Heart left ventricle (tissue), 16 donors: ENCODE measurements at regions not wholly inside any gene's neighbourhood (a gene's known extent, or its start where the extent isn't known, plus 50 kb on each side); places are given as distances from the start of the nearest gene placed in this dataset.

Experiments
- ATAC-seq, 4 donors: fragments of 200-7000 bp; cut with Tn5 transposase; one replicate each; pipeline ENCODE4 v1.9.1; 2020 to 2022; ENCODE audit warnings: moderate library complexity in 4 of 4, mild to moderate bottlenecking in 3 of 4, moderate number of reproducible peaks in 1 of 4
- DNase-seq, 5 donors: peaks; one replicate each; pipeline ENCODE4 v3.0.0-alpha.2; 2020
- H3K27ac ChIP-seq, 12 donors: fragments of 200-600 bp; sonication (generic) in 4 of 12; one replicate each; pipeline versions ENCODE4 v1.5.0 to v1.8.0; 2016 to 2022; ENCODE audit warnings: mild to moderate bottlenecking in 2 of 12
- H3K27me3 ChIP-seq, 9 donors: fragments of 200-600 bp; sonication (generic) in 2 of 9; one replicate each; pipeline versions ENCODE4 v1.5.1 to v1.8.0; 2016 to 2022; ENCODE audit warnings: mild to moderate bottlenecking in 3 of 9
- H3K36me3 ChIP-seq, 9 donors: fragments of 200-600 bp; sonication (generic) in 2 of 9; one replicate each; pipeline versions ENCODE4 v1.5.0 to v1.8.0; 2018 to 2022; ENCODE audit warnings: mild to moderate bottlenecking in 2 of 9
- H3K4me1 ChIP-seq, 12 donors: fragments of 200-600 bp; sonication (generic) in 4 of 12; one replicate each; pipeline versions ENCODE4 v1.5.0 to v1.8.0; 2016 to 2022; ENCODE audit warnings: mild to moderate bottlenecking in 3 of 12
- H3K4me3 ChIP-seq, 12 donors: fragments of 200-600 bp; sonication (generic) in 4 of 12; one replicate each; pipeline versions ENCODE4 v1.5.0 to v1.8.0; 2017 to 2022; ENCODE audit warnings: mild to moderate bottlenecking in 9 of 12, moderate library complexity in 4 of 12
- H3K9me3 ChIP-seq, 12 donors: fragments of 200-600 bp; sonication (generic) in 4 of 12; one replicate each; pipeline versions ENCODE4 v1.5.0 to v1.8.0; 2016 to 2022; ENCODE audit warnings: mild to moderate bottlenecking in 1 of 12
- CTCF ChIP-seq, 12 donors: fragments of 200-600 bp; sonication (generic) in 4 of 12; IDR thresholded peaks; one replicate each; pipeline versions ENCODE4 v1.5.0 to v1.8.0; 2018 to 2022; ENCODE audit warnings: antibody characterized with exemption in 12 of 12, mild to moderate bottlenecking in 5 of 12
- POLR2A ChIP-seq, 2 donors: fragments of 450-650 bp; IDR thresholded peaks; one replicate each; pipeline ENCODE4 v1.6.1; 2017; ENCODE audit warnings: antibody characterized with exemption in 2 of 2, mild to moderate bottlenecking in 2 of 2, moderate library complexity in 2 of 2
- WGBS, 4 donors: extraction: QIAGEN DNeasy Blood & Tissue Kit in 2 of 4; methylation state at CpG; one replicate each; pipeline versions ENCODE4 v1.1.5 to v1.1.7; 2013 to 2018; 5-methylcytosine and 5-hydroxymethylcytosine counted together
- intact Hi-C, 10 donors: fragments of 100-400 bp; cut with DNase I; formaldehyde crosslinking; loops; one replicate each; pipeline versions ENCODE4 v1.11.1 to v1.14.2; 2022
- donor health status: ischemic (EF 13 %, LVEDD 7.1; RV severe dilation, severe dysfunction).
- donor health status: healthy with polysubstance abuse.
- donor health status: DM: no; HTN: yes; CAD: no.
- donor health status: DM: no; HTN: no; CAD: no.
- donor health status: ischemic (EF 25% LVEDD 6.9; RV normal size, moderate dysfunction).
- donor health status: ischemic (EF 25% LVEDD 5.7; RV mildly dilated, moderate dysfunction).
- donor health status: healthy.
- donor health status: DM: yes; HTN: yes; CAD: no.
- donor health status: ischemic (EF 35%, LVEDD 5.7; RV mildly dilated, moderate dysfunction).
- donor health status: nonischemic (EF 11% LVEDD 7.7; RV severe dilation, severe dysfunction).
- donor health status: DM: yes; HTN: yes; CAD: no.
- donor health status: PGD.
- donor health status: ischemic (EF 29% LVEDD 5.4; RV normal size, mild dysfunction).
- donor health status: nonischemic (EF 23%, LVEDD 6.1; RV moderate dilation, normal function).

DNA sequence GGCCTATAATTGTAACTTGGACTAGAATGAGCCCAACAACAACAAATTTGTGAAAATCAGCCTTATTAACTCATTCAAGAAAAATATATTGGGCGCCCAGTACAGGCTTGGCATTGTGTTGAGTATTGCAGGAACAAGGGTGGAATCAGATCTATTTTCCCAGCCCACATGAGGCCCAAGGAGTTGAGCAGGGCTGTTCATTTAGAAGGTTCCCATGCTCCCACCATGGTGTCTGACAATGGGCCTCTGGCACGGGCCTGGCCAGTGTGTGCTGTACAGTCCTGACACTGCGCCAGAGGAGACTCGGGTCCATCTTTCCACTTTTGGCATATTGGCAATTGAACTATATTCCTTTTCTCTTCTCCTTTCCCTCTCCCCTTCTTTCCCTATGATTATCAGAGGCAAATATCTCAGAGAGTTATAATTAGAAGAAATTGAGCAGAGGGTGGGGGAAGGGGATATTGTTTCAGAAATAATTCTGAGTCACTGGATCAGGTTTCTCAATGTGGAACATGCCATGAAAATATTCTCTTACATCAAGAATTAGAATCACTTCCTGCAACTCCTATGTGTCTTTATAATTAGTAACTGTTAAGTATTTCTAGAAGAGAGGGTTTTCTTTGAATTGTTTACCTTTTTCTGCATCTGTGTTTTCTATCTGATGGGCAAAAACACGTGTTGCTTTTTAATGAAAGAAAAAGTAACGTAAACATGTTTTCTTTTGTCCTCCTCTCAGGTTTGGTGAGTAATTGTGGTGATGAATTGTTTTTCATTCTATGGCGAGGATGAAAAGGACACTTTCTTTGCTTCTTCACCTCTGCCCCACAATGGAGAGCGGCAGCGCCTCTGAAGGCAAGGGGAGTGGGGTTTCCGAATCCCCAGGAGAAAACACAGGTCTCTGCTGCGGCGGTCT, 209.4 kb downstream of the FOXA2 start:
- DNase-seq (no peak), ATAC-seq (no peak)
- no peaks in the 10 kb centered on the region for H3K4me1 ChIP-seq
- no peaks in the 10 kb centered on the region for H3K9me3 ChIP-seq
- no peak overlapping the region for H3K4me3 ChIP-seq
- 70 to 77% (median 75%) methylated on average over 12 of the region's 12 CpGs for WGBS, 4 donors
- H3K27me3 ChIP-seq, result peaks cover 0 to 23% (median 0%) of the 10 kb centered on the region in 9 donors
- H3K27ac ChIP-seq, result no peak overlapping the region
- TF ChIP-seq CTCF (IDR thresholded peaks at IDR 0.05) (no peak), POLR2A (IDR thresholded peaks at IDR 0.05) (no peak)
- intact Hi-C loops, result no loop called here
- H3K36me3 ChIP-seq, result no peaks in the 10 kb centered on the region

- no peak overlapping the region for H3K27ac ChIP-seq
- no peaks in the 10 kb centered on the region for H3K4me1 ChIP-seq
- ATAC-seq, result no peak
- no peak for DNase-seq
- intact Hi-C loops, result no loop called here
- H3K4me3 ChIP-seq, result no peak overlapping the region
- WGBS, 4 donors, result 75 to 89% (median 87%) methylated on average over 3 of the region's 3 CpGs
- TF ChIP-seq CTCF (IDR thresholded peaks at IDR 0.05), result no peak
- TF ChIP-seq POLR2A (IDR thresholded peaks at IDR 0.05), result no peak
- H3K36me3 ChIP-seq, result no peaks in the 10 kb centered on the region
- H3K9me3 ChIP-seq, result no peaks in the 10 kb centered on the region
- peaks cover 0 to 23% (median 0%) of the 10 kb centered on the region in 9 donors for H3K27me3 ChIP-seq
These were observed 210.3 kb downstream of the FOXA2 start for GRCh38 chr20:22374066-22374465.

DNA sequence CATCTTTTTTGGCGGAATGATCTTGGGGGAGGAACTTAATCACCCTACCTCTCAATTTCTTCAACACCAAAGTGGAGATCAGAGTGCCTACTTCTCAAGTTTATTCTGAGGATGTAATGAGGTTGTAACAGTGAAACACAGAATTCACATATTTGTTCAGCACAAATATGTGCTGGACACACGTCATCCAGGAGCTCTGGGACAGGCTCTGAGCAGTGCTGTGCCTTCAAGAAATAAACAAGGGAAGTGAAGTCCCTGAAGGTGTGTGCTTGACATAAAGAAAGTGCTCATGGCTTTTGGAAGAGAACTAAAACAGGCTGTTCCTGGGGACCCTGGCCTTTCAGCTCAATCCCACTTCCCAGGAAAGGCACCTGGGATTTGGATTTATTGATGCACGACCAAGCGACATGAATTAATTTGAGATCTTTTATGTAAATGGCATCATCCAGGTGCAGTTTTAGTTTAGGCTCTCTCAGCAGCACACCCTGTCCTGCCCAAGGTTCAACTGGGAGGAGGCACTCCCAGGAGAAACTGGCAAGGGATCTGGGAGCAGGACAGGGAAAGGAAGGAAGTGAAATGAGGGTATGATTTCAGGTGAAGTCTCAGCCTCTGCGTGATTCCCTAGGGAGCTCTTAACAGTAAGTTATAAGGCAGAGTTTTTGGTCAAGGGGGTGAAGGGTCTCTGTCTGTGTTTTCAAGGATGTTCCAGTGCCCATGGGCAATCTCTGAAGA, 211.0 kb downstream of the FOXA2 start:
- H3K27ac ChIP-seq, result no peak overlapping the region
- 77 to 86% (median 80%) methylated on average over 5 of the region's 5 CpGs for WGBS, 4 donors
- H3K36me3 ChIP-seq, result no peaks in the 10 kb centered on the region
- H3K4me3 ChIP-seq, result no peak overlapping the region
- H3K9me3 ChIP-seq, result no peaks in the 10 kb centered on the region
- intact Hi-C loops, result no loop called here
- DNase-seq, result no peak
- no peaks in the 10 kb centered on the region for H3K4me1 ChIP-seq
- TF ChIP-seq CTCF (IDR thresholded peaks at IDR 0.05) (no peak), POLR2A (IDR thresholded peaks at IDR 0.05) (no peak)
- no peak for ATAC-seq
- peaks cover 0 to 23% (median 0%) of the 10 kb centered on the region in 9 donors for H3K27me3 ChIP-seq

GRCh38 chr20:22371843-22372242, 212.5 kb downstream of the FOXA2 start:
- TF ChIP-seq CTCF (IDR thresholded peaks at IDR 0.05) (no peak), POLR2A (IDR thresholded peaks at IDR 0.05) (no peak)
- H3K4me1 ChIP-seq, result no peaks in the 10 kb centered on the region
- H3K27me3 ChIP-seq, result peaks cover 0 to 16% (median 0%) of the 10 kb centered on the region in 9 donors
- no peaks in the 10 kb centered on the region for H3K36me3 ChIP-seq
- H3K4me3 ChIP-seq, result no peak overlapping the region
- no peaks in the 10 kb centered on the region for H3K9me3 ChIP-seq
- no peak for DNase-seq
- WGBS, 4 donors, result 46 to 65% (median 50%) methylated on average over 5 of the region's 5 CpGs
- H3K27ac ChIP-seq, result no peak overlapping the region
- ATAC-seq, result no peak
- intact Hi-C loops, result no loop called here
